Stimulated activated CD8-positive, alpha-beta memory T cell treated with anti-CD3 and anti-CD28 coated beads, Interleukin-4, amount 100 ng/mL, for 1 hour (primary cell): ENCODE measurements at regions not wholly inside any gene's neighbourhood (a gene's known extent, or its start where the extent isn't known, plus 50 kb on each side); places are given as distances from the start of the nearest gene placed in this dataset.

Experiments used
- DNase-seq, 2 donors: peaks; one replicate each; pipeline ENCODE4 v3.0.0-alpha.2; 2020; ENCODE audit warnings: low read depth in 2 of 2, low spot score in 1 of 2

DNA sequence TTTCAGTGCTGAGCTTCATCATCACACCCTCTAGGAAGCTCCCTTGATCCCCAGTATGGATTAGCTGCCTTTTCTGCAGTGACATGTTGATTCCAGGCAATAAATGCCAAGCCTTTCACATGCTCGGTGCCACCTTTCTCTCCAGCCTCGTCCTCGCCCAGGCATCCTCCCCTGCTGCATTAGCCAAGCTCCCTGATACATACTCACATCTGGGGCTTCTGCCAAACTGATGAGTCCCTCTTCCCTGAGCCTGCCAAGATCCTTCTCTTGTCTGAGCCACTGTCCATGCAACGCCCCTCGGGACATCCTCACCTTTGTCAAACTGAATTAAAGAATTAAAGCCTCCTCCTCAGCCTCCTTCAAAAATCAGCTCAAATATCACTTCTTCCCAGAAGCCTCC is 538.5 kb upstream of the CDH11 start:
- no peak for DNase-seq

DNA sequence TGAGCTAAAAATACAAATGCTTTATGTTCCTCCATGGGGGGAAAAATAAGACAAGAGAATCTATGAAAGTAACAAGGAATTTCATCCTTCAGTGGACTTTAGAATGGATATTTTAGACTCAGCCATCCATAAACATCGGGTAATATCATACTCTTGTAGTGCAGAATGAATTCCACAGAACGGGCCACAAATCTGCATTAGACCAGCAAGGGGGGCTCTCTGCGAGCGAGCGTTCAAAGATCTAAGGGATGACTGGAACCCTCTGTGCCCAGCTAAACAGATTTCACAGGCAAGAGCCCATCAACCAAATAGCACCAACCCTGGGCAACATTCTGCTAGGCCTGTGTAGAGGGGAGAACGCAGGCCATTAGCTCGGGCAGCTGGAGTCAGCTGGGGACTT is 537.9 kb upstream of the CDH11 start:
- no peak for DNase-seq

DNA sequence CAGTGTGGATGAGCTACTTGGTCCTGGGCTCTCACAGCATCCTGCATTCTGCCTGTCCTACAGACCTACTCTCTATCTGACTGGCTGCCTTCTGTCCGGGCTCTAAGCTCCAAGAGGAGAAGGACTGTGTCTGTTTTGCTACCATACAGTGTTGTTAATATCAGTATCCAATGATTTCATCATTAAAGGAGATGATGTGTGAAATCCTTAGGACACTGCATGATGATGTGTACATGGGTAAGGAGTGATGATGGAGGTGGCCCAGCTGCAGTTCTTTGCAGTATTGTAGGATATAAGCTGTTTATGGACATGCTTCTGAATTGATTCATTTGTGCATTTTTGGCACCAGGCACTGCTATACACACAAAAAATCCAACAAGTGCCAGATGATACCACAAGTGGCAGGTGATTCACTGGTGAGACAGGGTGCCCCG is 536.9 kb upstream of the CDH11 start:
- no peak for DNase-seq

DNA sequence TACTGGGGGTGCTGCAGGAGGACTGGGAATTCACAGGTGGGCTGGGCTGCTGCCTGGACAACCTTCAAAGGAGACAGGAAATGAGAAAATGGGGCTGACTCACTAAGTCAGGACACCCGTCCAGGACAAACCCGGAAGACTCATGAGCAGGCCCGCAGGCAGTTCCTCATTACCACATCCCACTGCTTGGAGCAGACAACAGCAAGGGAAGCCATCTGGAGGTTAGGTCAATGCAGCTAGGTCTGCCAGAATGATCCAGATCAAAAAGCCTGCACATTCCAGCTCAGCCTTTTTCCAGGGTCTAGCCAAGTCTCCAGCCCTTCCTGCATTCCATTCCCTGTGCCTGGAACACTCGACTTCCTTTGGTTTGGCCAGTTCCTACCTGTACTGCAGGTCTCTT is 536.5 kb upstream of the CDH11 start:
- DNase-seq: no peak

DNA sequence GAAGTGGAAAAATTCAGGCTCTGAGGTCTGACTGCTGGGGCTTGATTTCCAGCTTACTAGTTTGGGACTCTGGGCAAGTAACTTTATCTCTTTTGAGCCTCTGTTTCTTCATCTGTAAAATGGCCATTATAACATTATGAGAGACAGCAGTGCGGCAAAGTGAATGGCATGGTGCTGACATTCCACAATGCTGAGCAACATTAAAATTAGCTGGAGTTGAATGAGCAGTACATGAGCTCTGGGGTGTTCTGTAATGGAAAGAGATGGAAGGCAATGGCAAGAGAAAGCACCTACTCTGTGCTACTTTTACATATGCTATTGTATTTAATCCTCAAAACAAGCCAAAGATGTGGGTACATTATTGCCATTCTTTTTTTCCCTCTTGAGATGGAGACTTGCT is 535.7 kb upstream of the CDH11 start:
- no peak for DNase-seq

DNA sequence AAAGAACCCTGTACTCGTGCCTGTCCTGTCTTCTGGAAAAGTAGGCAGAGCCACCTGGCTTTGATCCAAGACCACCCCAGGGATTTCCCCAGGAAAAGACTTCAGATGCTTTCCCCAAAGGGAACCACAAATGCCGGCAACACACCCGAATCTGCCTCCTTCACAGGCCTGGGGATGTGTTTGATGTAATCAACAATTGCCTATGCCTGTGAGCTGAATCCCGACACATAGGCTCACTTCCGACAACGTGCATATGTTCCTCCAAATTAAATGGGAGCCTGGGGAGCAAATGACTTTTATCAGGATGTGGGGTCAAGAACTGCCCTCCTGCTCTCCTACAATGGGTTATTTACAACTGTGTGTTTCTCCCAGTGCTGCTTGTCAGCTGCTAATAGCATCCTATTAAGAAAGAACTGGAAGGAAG is 535.2 kb upstream of the CDH11 start:
- DNase-seq: no peak

DNA sequence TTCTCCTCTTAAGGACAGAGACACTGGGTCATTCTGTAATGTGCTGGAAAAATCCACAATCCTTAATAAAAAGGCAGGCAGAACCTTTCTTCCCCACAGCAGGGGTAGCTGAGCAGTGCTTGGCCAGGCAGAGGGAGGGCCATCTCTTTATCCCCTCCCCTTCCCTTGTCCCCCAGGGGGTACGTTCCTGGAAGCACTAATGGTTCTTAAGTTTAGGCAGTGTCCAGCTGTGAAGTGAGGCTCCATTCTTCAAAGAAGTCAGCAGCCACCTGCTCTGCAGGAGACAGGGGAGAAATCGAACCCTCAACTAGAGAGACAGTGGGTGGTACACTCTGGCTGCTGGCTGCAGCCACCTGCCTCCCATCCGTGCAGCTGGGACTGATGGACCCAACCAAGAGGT is 533.9 kb upstream of the CDH11 start:
- DNase-seq: no peak

DNA sequence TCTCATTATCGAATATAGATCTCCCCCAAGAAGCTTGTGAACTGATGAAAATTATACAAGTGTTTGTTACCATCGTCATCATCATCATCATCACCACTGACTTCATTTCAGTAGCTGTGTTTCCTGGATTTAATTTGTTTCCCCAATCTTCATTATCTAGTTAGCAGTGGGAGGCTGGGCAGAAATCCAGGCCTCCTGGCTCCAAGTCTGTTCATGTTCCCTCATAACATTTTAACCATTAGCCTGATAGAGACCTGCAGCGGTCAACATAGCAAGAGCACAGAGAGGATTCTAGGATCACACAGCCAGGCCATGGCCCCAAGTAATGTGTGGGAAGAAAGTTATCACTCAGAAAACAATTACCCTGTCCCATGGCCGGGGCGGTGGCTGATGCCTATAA is 526.2 kb upstream of the CDH11 start:
- no peak for DNase-seq

DNA sequence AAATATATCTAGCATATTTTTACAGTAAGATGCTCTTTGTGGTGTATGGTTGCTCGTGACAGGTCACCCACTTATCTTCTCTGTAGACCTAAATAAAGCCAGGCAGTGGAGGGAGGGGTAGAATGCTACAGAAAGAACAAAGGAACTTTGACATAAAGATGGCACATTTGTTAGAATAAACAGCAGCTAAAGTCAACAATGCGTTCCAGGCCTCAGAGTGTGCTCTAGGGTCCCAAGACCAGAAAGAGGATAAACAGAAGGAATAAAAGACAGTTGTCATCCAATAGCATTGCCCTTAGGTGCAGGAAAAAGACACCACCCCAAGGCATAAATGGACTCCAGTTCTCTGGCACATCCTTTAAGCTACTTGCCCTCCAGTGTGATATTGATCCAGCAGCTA is 523.0 kb upstream of the CDH11 start:
- DNase-seq: no peak

DNA sequence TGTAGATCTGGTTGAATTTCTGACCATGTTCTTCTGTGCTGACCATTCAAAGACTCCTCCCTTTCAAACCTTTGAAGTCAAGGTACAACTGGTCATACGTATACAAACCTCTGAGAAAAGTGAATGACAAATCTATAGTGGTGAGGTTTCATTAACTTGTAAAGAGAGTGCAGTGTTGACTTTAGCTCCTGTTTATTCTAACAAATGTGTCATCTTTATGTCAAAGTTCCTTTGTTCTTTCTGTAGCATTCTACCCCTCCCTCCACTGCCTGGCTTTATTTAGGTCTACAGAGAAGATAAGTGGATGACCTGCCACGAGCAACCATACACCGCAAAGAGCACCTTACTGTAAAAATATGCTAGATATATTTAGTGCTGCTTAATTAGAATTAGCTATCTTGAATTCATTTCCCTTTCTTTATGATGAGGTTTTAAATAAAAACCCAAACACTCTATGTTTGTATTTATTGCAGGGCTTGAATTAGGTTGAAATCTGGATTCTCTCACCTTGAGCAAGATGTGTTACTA is 520.0 kb upstream of the CDH11 start:
- no peak for DNase-seq

DNA sequence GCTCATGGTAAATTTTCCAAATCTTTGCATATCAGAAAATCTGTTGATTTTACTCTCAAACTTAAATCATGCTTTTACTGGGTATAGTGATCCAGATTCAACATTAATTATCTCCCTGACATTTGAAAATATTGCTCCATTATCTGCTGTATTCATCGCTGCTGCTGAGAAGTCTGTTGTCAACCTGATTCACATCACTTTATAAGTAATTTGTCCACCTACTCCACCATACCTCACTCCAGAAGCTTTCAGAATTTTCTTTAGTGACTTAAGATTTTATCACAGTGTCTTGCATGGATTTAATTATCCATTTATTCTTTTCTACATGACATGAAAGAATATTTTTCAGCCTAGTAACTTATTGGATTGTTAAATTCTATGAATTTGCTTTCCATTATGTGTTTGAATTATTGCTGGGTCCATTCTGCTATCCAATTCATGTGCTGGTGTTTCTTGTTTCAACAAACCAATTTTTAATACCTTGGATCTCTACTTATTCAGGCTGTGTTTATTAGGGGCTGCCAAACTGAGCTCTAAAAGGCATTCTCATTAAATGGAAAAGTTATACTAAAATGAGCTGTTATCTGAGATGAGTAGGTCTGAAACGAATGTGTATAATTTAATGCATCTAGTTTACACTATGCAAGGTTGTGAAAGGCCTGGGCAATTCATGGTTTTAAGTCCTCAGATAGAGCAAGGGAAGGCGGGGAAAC is 519.3 kb upstream of the CDH11 start:
- DNase-seq: no peak

DNA sequence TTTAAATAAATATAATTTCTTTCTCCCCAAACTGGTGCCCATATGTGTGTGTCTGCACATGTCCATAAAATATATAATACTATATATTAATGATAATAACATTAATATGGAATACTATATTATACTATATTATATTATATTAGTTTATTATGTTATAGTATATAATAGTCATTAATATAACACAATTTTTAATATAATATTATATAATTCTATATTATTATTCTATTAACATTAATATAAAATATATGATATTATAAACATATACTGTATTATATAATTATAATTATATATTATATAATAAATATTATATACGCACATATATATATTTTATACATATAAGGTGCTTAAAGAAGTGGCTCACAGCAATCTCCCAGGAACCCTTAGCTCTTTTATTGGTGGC is 513.0 kb upstream of the CDH11 start:
- DNase-seq: no peak

DNA sequence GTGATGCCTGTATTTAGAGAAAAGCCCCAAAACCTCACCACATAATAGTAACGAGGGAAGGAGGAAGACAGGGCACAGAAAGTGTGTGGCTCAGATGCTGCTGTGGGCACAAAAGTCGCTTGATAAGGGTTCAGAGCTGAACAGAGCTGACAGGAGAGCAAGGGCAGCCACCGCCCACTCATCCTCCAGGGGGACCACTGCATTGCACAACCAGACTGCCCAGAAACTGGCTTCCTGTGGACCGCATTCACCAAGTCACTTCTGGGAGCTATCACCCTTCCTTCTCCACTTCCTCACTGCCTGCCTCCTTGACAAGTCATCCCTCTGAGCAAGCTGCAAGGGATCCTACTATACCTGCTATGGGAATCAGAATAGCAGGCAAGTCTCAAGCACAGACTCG is 512.4 kb upstream of the CDH11 start:
- DNase-seq: no peak

DNA sequence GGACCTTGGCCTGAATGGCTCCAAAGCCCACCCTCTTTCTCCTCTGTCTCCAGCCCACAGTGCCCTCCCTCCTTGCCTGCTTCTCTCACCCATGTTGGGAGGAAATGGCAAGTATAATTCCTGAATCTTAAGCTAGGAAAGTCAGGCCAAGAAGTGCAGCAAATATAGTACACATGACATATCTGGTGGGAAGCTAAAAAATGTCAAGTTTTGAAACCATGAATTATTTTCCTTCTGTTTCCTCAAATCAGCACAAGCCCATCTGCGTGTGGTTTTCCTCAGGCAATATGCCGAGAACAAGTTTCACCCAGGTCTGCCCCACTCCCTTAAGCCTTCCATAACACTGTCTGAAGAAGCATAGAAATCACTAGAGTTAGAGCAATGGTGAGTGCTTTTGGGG is 502.8 kb upstream of the CDH11 start:
- DNase-seq: no peak

DNA sequence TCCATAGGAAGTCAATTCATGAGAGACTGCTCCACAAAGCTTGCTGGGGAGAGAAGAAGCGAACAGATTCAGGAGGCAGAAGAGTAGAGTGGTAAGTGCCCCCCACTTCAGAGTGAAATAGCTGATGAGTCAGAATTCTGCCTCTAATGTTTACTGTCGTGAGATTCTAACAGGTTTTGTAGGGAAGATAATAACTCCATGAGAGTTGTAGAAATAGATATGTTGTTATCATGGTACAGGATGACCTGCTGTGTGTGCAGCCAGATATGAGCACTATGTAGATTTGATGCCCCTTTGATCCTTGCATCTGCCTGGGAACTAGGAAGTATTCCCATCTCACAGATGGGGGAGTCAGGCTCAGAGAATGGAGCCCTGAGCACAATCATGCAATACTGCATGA is 502.4 kb upstream of the CDH11 start:
- no peak for DNase-seq

DNA sequence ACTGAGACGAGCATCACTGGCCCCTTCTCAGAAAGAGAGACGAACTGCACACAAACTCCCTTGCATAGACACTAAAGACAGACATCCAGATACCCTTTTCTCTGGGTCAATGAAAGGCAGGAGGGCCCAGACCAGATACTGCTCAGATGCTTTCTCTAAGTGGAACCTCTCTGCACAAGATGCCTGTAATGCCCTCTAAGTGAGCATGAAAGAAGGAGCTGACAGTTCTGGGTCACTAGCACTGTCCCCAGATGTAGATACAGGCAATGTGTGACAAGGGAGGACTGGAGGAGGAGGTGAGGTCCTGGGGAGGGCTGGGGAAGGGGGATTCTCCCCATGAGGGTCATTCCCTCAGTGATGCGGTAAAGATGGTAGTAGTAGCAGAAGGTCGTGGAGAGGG is 501.0 kb upstream of the CDH11 start:
- DNase-seq: no peak

DNA sequence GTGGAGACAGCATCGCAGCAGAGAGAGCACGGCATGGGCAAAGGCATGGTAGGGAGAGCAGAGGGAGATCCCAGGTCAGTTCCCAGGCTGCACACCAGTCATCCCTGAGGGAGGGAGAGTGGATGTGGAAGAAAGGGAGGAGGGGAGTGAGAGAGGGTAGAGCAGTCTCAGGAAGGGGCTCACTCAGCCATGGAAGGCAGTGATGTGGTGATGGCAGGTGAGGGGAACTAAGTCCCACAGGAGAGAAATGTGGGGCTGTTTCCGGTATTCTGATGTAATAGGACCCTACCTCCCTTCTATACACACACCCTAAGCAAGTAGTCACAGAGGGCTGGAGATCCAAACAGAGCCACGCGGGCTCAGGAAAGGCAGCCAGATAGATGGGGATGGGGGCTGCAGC is 500.3 kb upstream of the CDH11 start:
- DNase-seq: no peak

DNA sequence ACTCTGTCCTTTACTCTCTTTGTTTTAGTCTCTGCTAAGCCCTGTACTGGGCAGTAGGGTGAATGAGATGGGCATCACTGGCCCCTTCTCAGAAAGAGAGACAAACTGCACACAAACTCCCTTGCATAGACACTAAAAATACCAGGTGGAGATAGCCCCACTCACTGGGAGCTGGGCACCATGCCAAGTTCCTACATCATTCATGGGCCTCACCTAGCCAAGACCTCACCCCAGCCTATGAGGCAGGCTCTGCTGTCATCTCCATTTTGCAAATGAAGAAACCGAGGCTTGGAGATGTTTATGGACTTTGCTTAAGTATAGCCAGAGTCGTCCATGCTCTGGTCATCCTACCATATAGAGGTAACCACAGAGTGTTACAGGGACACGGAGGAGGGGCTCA is 499.8 kb upstream of the CDH11 start:
- DNase-seq: no peak

DNA sequence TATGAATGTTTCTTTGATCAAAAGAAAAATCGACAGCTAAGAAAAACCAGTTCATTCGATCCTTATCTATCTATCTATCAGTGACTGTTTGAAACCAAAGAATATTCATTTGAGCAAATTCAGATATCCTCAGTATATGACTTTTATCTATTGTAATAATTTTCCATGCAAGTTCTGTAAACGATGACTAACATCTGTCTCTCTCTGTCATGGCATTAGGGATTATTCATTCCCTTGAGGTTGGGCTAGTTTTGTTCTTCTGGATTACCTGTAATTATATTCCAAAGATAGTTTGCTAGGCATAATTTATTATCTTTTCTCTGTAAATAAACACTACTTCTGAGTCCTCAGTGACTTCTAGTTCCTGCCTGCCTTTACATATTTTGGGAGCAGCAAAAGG is 497.7 kb upstream of the CDH11 start:
- DNase-seq: no peak

DNA sequence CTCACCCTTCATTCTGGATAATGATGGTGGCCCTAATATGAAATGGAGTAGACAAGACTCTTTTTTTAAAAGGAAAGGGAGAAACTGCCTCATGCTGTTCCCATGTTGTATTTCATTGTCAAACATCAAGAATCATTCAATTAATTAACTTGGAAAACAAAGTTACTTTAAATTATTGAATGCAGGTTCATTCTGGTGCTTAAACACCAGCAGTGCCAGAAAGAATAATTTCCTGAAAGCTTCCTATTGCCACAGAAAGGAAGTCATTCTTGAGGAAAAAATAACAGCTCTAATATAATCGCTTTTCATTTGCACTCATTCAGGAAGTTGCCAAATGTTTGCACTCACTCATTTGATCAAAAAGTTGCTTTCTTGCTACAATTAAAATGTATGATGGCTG is 497.1 kb upstream of the CDH11 start:
- DNase-seq: no peak

DNA sequence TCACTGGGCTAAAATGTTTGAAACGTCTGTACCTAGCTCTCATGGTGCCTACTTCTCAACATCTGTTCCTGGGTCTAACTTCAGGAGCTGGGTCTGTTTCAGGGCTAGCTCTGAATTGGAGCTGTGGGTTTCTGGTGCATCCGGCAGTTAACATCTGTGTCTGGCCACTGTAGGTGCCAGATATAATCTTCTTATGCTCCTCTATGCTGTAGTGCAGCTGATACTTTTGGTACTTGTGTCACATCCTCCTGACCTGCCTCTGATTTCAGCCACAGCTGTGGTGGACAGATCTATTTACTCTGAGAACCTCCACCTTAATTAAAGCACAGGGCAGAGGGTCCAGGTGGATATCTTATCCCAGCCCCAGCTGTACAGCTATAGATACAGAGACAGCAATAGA is 496.5 kb upstream of the CDH11 start:
- no peak for DNase-seq

DNA sequence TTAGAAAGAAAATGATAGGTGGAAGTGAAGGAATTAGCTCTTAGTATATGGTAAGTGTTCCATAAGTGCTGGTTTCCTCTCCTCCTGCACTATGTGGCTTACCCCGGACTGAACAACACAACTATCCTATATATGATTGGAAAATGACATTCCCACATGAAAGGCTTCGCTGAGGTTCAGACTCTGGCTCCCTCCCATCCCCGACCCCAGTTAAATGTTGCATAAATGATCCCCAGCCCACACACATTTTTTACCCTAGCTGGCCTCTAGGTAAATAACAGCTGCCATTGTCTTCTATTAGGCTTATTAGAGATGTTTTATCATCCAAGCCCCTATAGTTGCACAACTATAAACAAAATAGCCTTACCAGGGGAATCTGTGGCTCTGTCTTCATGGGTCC is 495.6 kb upstream of the CDH11 start:
- DNase-seq: no peak

DNA sequence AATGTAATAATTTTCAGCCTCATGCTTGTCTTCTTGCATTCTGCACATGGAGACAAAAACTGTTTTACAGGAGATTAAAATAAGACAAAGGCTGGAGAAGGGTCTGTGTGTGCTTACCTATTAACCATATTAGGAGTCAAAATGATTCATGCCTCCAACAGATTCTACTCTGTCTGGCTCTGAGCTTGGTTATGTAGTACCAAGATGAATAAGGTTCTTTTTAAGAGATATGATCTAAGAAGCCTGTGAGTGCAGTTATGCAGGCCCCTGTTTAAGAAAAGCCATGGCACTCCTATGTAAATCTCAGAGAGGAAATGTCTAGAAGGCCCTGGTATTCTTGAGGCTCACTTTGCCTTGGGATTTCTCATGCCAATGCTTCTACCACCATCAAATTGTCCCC is 486.6 kb upstream of the CDH11 start:
- DNase-seq: no peak

DNA sequence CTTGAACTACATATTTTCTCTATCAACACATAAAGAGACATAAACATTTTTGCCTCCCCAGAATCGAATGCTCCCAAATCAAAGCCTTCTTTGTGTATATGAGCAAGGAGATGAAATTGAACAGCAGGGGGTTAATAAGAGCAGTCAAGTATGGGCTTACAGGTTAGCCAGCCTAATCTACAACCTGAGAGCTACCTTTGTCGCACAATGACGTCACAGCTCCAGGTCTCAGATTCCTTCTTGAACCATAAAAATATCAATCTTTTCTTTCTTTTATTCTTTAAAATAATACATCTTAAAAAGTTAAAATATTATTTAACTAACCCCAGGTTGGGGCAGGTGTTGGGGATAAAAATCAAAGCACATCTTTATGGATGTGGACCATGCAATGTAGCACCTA is 482.9 kb upstream of the CDH11 start:
- no peak for DNase-seq
